Esophagus squamous epithelium (tissue), 4 donors: ENCODE measurements at regions not wholly inside any gene's neighbourhood (a gene's known extent, or its start where the extent isn't known, plus 50 kb on each side); places are given as distances from the start of the nearest gene placed in this dataset.

ENCODE experiments used
- CTCF ChIP-seq, 6 experiments: fragments of 450-650 bp in 4 of 6; fragments of 200-600 bp in 2 of 6; sonication (generic) in 2 of 6; IDR thresholded peaks; one replicate each; pipeline ENCODE4 v1.5.1; 2016 to 2019; ENCODE audit warnings: antibody characterized with exemption in 6 of 6, mild to moderate bottlenecking in 4 of 6, moderate library complexity in 4 of 6
- POLR2A ChIP-seq, 4 donors: fragments of 450-650 bp; IDR thresholded peaks; one replicate each; pipeline ENCODE4 v1.6.1; 2017; ENCODE audit warnings: antibody characterized with exemption in 4 of 4, mild to moderate bottlenecking in 4 of 4, moderate library complexity in 3 of 4

- TF ChIP-seq CTCF (IDR thresholded peaks at IDR 0.05) (no peak), POLR2A (IDR thresholded peaks at IDR 0.05) (no peak)
Observed at GRCh38 chr4:106425576-106425975, 57.0 kb upstream of the GIMD1 start.
